Smooth muscle cell (in vitro differentiated cells): ENCODE measurements at regions not wholly inside any gene's neighbourhood (a gene's known extent, or its start where the extent isn't known, plus 50 kb on each side); places are given as distances from the start of the nearest gene placed in this dataset.

Experiments used
- DNase-seq: peaks from one replicate; lab custom pipeline; 2025; ENCODE audit not compliant: unreplicated experiment; lab: John Stamatoyannopoulos, UW
- H2AFZ ChIP-seq: fragments of 200-600 bp; sonication (generic); 2 replicates; pipeline ENCODE4 v1.6.0; 2016; ENCODE audit warnings: antibody characterized with exemption, low read depth, mild to moderate bottlenecking
- H3F3A ChIP-seq: fragments of 200-600 bp; sonication (generic); 2 replicates; pipeline ENCODE4 v1.6.0; 2017; ENCODE audit warnings: antibody characterized with exemption, low read depth
- H3K27ac ChIP-seq: fragments of 200-600 bp; sonication (generic); 2 replicates; pipeline ENCODE4 v1.5.1; 2016; ENCODE audit warnings: low read depth, mild to moderate bottlenecking
- H3K27me3 ChIP-seq: fragments of 200-600 bp; sonication (generic); 2 replicates; pipeline ENCODE4 v1.6.1; 2016; ENCODE audit warnings: low read depth, mild to moderate bottlenecking
- H3K36me3 ChIP-seq: fragments of 200-600 bp; sonication (generic); 2 replicates; pipeline ENCODE4 v1.5.1; 2016; ENCODE audit warnings: low read depth
- H3K4me1 ChIP-seq: fragments of 200-600 bp; sonication (generic); 2 replicates; pipeline ENCODE4 v1.5.1; 2016; ENCODE audit warnings: low read depth
- H3K4me2 ChIP-seq: fragments of 200-600 bp; sonication (generic); 2 replicates; pipeline ENCODE4 v1.6.0; 2016; ENCODE audit warnings: mild to moderate bottlenecking
- H3K4me3 ChIP-seq: fragments of 200-600 bp; sonication (generic); 2 replicates; pipeline ENCODE4 v1.5.1; 2016; ENCODE audit warnings: mild to moderate bottlenecking
- H3K79me2 ChIP-seq: fragments of 200-600 bp; sonication (generic); 2 replicates; pipeline ENCODE4 v1.6.0; 2016; ENCODE audit warnings: low read depth, mild to moderate bottlenecking
- H3K9ac ChIP-seq: fragments of 200-600 bp; sonication (generic); 2 replicates; pipeline ENCODE4 v1.6.0; 2016; ENCODE audit warnings: low read depth
- H3K9me3 ChIP-seq: fragments of 200-600 bp; sonication (generic); replicated peaks from 2 replicates; pipeline ENCODE4 v1.5.1; 2016; ENCODE audit warnings: low read depth
- H4K20me1 ChIP-seq: fragments of 200-600 bp; sonication (generic); 2 replicates; pipeline ENCODE4 v1.6.0; 2016; ENCODE audit warnings: low read depth
- CTCF ChIP-seq: fragments of 200-600 bp; sonication (generic); IDR thresholded peaks from 2 replicates; pipeline ENCODE4 v1.5.1; 2017; ENCODE audit warnings: borderline replicate concordance, mild to moderate bottlenecking, antibody characterized with exemption; ENCODE audit not compliant: insufficient read depth, poor library complexity, severe bottlenecking
- WGBS: methylation state at CpG from one replicate; pipeline ENCODE4 v1.1.7; 2016; ENCODE audit warnings: low lambda C conversion rate; 5-methylcytosine and 5-hydroxymethylcytosine counted together

GRCh38 chr22:49634006-49634772 is 193.5 kb downstream of the BRD1 start:
- Histone ChIP-seq H3K4me1 (peaks cover 14% of the 10 kb centered on the region), H3K27me3 (no peaks in the 10 kb centered on the region), H4K20me1 (no peaks in the 10 kb centered on the region), H3K9me3 (no peaks in the 10 kb centered on the region), H3F3A (no peaks in the 10 kb centered on the region), H3K9ac (no peak overlapping the region), H3K27ac (no peak overlapping the region), H3K36me3 (no peaks in the 10 kb centered on the region), H3K4me3 (no peak overlapping the region), H3K79me2 (no peaks in the 10 kb centered on the region), H2AFZ (no peak overlapping the region), H3K4me2 (no peak overlapping the region)
- no peak for DNase-seq
- WGBS = 93% methylated on average over 22 of the region's 22 CpGs
- TF ChIP-seq CTCF = no peak

GRCh38 chr22:49633010-49633324 is 194.7 kb downstream of the BRD1 start:
- no peaks in the 10 kb centered on the region for H4K20me1 ChIP-seq
- TF ChIP-seq CTCF = no peak
- H3K36me3 ChIP-seq = no peaks in the 10 kb centered on the region
- DNase-seq = no peak
- WGBS = 67% methylated on average over 12 of the region's 12 CpGs
- no peak overlapping the region for H3K4me3 ChIP-seq
- no peak overlapping the region for H3K4me2 ChIP-seq
- no peaks in the 10 kb centered on the region for H3K9me3 ChIP-seq
- no peaks in the 10 kb centered on the region for H3F3A ChIP-seq
- no peak overlapping the region for H3K9ac ChIP-seq
- H3K27ac ChIP-seq = no peak overlapping the region
- no peaks in the 10 kb centered on the region for H3K79me2 ChIP-seq
- peaks cover 25% of the 10 kb centered on the region for H3K4me1 ChIP-seq
- no peak overlapping the region for H2AFZ ChIP-seq
- no peaks in the 10 kb centered on the region for H3K27me3 ChIP-seq

DNA sequence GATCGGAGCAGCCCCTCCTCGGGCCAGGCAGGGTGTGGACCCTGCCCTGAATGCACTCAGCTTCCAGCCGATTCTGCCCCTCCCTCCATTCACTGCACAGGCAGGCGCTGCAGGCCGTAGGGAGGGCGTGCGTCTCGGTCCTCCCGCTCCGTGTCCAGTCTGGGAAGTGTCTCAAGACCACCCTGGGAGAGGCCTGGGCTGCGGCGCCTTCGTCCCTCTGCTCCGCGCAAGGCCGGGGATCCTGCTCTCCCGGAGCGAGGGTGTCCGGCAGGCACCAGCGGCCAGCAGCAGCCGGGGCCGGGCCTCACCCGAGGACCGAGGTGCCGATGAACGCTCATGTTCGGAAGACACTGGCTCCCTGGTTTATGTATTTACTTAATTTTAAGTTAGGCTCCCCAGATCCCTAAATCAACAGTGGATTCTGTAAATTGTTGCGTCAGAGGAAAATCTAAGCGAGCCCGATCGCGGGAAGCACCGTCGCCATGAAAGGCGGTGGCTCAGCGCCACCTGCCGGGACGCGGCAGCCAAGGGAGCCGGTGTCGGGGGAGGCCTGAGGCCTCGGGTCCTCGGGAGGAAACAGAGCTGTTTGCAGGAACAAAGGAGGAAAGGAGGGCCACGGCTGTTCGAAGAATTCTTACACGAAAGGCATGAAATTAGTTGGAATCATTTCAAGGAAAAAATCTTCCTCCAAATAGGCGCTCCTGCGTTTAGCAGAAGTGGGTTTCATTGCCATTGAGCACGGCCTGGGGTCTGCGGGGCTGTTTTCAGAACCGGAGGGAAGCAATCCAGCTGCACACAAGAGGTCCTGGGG is 195.3 kb downstream of the BRD1 start:
- H4K20me1 ChIP-seq = no peaks in the 10 kb centered on the region
- H3K79me2 ChIP-seq = no peaks in the 10 kb centered on the region
- peak overlapping the region; percentile 94 for H3K4me2 ChIP-seq
- WGBS = 17% methylated on average over 51 of the region's 51 CpGs
- peaks cover 28% of the 10 kb centered on the region for H3K4me1 ChIP-seq
- TF ChIP-seq CTCF = peak; percentile 95
- peak overlapping the region; percentile 55 for H3K4me3 ChIP-seq
- H3F3A ChIP-seq = no peaks in the 10 kb centered on the region
- DNase-seq = peak; percentile 40
- peak overlapping the region; percentile 87 for H2AFZ ChIP-seq
- H3K27ac ChIP-seq = no peak overlapping the region
- H3K27me3 ChIP-seq = no peaks in the 10 kb centered on the region
- H3K36me3 ChIP-seq = no peaks in the 10 kb centered on the region
- H3K9ac ChIP-seq = peak overlapping the region; percentile 48
- no peaks in the 10 kb centered on the region for H3K9me3 ChIP-seq
